HG02763 (cell line): ENCODE measurements at regions not wholly inside any gene's neighbourhood (a gene's known extent, or its start where the extent isn't known, plus 50 kb on each side); places are given as distances from the start of the nearest gene placed in this dataset.

ENCODE experiments used
- ATAC-seq: cut with Tn5 transposase; IDR thresholded peaks from one replicate; pipeline ENCODE4 v1.9.1; 2021; ENCODE audit warnings: mild to moderate bottlenecking, moderate library complexity; ENCODE audit not compliant: unreplicated experiment

- no peak for ATAC-seq
Observed at GRCh38 chr2:183283209-183283608, 159.0 kb downstream of the NUP35 start.

GRCh38 chr2:183284606-183285005 lies 160.4 kb downstream of the NUP35 start:
- ATAC-seq, result no peak

GRCh38 chr2:183291436-183291835 lies 167.2 kb downstream of the NUP35 start:
- no peak for ATAC-seq

- ATAC-seq, result no peak
Observed at GRCh38 chr2:183292028-183292427, 167.8 kb downstream of the NUP35 start.

GRCh38 chr2:183339311-183339710 lies 215.1 kb downstream of the NUP35 start:
- ATAC-seq, result no peak

DNA sequence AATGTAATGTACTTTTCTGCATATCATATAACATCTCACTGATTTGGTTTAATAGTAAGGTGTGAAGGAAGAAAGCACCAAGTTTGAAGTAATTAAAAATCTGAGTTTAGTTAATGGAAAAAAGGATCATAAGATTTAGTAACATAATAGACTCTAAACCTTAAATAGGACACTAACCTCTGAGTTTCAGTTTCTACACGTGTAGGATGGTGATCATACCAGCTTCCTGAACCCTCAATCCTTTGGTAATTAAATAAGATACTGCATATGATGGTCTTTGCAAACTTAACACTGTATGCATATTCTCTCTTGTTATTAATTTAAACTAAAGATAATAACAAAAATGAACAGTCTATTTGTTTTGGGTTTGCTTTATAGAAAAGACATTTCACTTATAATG lies 216.8 kb downstream of the NUP35 start:
- no peak for ATAC-seq

- ATAC-seq, result no peak
Observed at GRCh38 chr2:183347969-183348368, 223.7 kb downstream of the NUP35 start.

DNA sequence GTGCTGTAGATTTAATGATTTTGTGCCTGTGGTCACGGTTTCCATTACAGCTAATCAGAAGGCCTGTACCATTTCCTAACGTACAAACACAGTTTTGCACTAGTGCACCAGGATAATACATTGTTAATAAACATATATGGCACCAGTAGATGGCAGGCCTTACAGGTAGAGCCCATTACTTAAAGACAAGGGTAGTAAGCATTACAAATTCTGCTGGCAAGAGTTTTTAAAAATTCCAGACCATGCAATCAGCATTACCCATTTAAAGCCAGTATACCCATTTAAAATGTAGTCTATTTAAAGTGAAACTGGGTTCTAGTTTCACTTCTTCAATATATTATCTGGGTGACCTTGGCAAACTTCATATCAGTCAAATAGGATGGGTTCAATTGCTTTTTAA lies 224.2 kb downstream of the NUP35 start:
- peak; percentile 77 for ATAC-seq

DNA sequence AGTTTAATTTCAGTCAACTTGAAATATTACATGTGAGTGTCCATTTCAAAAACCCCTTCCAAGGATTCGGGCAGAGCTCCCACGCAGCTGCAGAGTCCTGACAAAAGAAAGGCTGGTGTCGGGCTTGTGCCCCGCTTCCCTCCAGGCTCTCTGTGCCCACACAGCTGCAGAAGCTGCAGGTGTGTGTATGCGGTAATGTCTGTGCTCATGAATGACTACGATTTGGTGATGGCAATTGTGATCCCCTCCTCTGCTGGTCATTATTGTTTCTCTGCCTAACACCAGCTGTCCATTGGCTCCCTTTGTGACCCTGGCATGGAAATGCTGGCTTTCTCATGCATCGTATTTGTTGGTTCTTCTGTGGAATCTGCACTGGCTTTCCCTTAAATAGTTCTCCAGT lies 224.8 kb downstream of the NUP35 start:
- peak; percentile 59 for ATAC-seq

DNA sequence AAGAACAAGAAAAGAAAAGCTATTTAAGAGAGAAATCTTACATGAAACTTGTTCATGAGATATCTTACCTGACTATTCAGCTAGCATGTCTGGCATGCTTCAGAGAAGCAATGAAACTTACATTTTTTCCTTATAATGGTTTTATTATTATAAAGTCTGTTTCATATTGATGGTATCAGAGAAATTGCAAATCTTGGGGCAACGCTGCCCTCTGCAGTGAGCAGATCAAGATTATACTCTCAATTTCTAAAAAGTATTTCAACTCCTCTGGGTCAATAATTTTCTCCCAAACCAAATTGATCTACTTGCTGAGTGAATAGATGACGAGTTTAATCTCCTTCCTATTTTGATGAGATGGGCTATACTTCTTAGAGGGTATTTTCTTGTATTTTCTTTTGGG lies 235.6 kb downstream of the NUP35 start:
- ATAC-seq, result no peak

DNA sequence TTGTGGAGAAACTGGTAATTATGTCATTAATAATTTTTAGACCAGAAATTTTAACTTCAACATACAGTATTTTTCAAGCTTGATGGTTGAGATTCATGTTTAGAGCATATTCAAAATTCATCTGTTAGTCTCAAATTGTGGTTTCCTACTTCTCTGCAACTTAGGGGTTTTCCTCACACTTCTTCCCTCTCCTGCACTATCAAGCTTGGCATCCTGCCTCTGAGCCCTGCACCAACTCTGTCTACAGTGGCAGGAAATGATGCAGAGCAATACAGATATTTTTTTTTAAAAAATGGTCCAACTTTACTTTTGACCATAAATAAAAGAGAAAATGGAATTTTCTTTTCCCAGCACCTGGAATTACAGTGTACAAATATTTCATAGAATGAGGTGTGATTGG lies 247.3 kb downstream of the NUP35 start:
- ATAC-seq, result no peak

- no peak for ATAC-seq
Observed at GRCh38 chr2:183375821-183376220, 251.6 kb downstream of the NUP35 start.

DNA sequence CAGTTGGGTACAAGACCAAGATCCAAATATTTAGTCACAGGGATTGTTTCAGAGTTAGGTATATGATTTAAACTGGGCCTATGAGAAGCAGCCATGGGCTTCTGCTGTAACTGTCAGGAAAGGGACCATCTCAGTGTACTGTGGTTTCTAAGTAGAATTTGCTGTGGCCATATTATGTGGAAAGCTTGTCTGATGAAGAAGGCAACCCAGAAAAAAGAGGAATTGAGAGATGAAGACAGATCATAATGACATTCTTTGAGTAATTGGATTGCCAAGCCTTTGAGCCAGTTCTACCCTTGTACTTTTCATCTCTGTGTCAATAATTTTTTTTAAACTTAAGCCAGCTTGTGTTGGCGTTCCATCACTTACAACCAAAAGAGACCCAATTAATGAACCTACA lies 259.6 kb downstream of the NUP35 start:
- no peak for ATAC-seq

GRCh38 chr2:183389546-183390080 lies 265.4 kb downstream of the NUP35 start:
- no peak for ATAC-seq

DNA sequence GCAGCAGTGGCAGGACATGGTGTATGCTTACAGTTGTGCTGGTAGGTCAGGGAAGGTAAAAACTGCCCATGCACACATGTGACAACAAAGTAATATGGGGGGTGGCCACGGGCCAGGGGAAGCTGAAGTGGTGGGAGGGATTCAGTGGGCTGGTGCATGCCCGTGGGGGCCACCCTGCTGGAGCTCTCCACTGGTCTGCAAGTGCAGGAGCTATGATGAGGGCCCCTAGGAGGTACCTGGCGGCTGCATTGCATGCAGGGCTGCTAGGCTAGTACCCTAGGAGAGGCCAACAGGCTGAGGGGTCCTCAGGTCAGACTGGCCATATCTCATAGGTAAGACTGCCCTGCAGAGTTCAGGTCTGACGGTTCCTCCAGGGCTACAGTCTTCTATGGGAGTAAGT lies 265.9 kb downstream of the NUP35 start:
- no peak for ATAC-seq

GRCh38 chr2:183404392-183404791 lies 280.1 kb downstream of the NUP35 start:
- ATAC-seq, result no peak

GRCh38 chr2:183408562-183408961 lies 284.3 kb downstream of the NUP35 start:
- no peak for ATAC-seq

- ATAC-seq, result no peak
Observed at GRCh38 chr2:183409662-183410061, 285.4 kb downstream of the NUP35 start.

- no peak for ATAC-seq
Observed at GRCh38 chr2:183416753-183417152, 292.5 kb downstream of the NUP35 start.

- ATAC-seq, result no peak
Observed at GRCh38 chr2:183426825-183427224, 302.6 kb downstream of the NUP35 start.

GRCh38 chr2:183427558-183427957 lies 303.3 kb downstream of the NUP35 start:
- no peak for ATAC-seq

- ATAC-seq, result no peak
Observed at GRCh38 chr2:183428881-183429280, 304.6 kb downstream of the NUP35 start.

- no peak for ATAC-seq
Observed at GRCh38 chr2:183438541-183438940, 314.3 kb downstream of the NUP35 start.

DNA sequence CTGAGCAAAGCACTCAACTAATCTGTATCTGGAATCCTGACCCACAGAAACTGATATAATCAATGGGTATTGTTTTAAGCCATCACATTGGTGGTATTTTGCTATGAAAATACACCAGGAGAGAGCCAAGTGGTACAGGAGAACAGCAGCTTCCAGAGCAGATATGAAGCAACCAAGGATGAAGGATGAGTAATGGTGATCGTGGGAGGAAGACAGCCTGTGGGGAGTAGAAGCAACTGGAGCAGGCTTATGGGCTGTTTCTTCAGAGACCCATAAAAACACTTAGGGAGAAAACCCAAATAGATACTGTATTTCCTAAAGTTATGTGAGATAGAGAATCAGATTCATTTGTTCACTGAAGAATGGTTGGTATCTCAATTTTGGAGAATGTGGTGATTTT lies 330.8 kb downstream of the NUP35 start:
- no peak for ATAC-seq
